Spleen (tissue), 11 donors: ENCODE measurements at regions not wholly inside any gene's neighbourhood (a gene's known extent, or its start where the extent isn't known, plus 50 kb on each side); places are given as distances from the start of the nearest gene placed in this dataset.
A peak's percentile ranks its signal among the peaks of the same experiment; 100 is the strongest.

Experiments
- DNase-seq: peaks from one replicate; pipeline ENCODE4 v3.0.0-alpha.2; 2020
- H3K27ac ChIP-seq, 8 donors: fragments of 200-600 bp; sonication (generic) in 7 of 8; 1 replicate in 4 of 8; 2 replicates in 4 of 8; pipeline versions ENCODE4 v1.5.0 to v1.8.0; 2016 to 2021; ENCODE audit warnings: inconsistent platforms in 4 of 8, mild to moderate bottlenecking in 4 of 8, moderate library complexity in 1 of 8
- H3K27me3 ChIP-seq, 7 donors: fragments of 200-600 bp; sonication (generic) in 6 of 7; replicated peaks in 1 of 7; 1 replicate in 4 of 7; 2 replicates in 3 of 7; pipeline versions ENCODE4 v1.5.0 to v1.8.0; 2016 to 2021; ENCODE audit warnings: inconsistent platforms in 3 of 7, mild to moderate bottlenecking in 1 of 7
- H3K36me3 ChIP-seq, 6 donors: fragments of 200-600 bp; sonication (generic) in 5 of 6; 1 replicate in 4 of 6; 2 replicates in 2 of 6; pipeline versions ENCODE4 v1.5.0 to v1.8.0; 2016 to 2021; ENCODE audit warnings: inconsistent platforms in 2 of 6
- H3K4me1 ChIP-seq, 6 donors: fragments of 200-600 bp; sonication (generic) in 5 of 6; 1 replicate in 3 of 6; 2 replicates in 3 of 6; pipeline versions ENCODE4 v1.5.0 to v1.8.0; 2016 to 2021; ENCODE audit warnings: inconsistent platforms in 3 of 6
- H3K4me3 ChIP-seq, 8 donors: fragments of 200-600 bp; sonication (generic) in 7 of 8; 1 replicate in 4 of 8; 2 replicates in 4 of 8; pipeline versions ENCODE4 v1.5.0 to v1.8.0; 2016 to 2021; ENCODE audit warnings: inconsistent platforms in 4 of 8, mild to moderate bottlenecking in 4 of 8, moderate library complexity in 2 of 8
- H3K9me3 ChIP-seq, 8 donors: fragments of 200-600 bp; sonication (generic) in 7 of 8; 1 replicate in 4 of 8; 2 replicates in 4 of 8; pipeline versions ENCODE4 v1.5.0 to v1.8.0; 2016 to 2021; ENCODE audit warnings: inconsistent platforms in 4 of 8
- POLR2A ChIP-seq, 3 donors: fragments of 450-650 bp; IDR thresholded peaks; one replicate each; pipeline ENCODE4 v1.5.1; 2017; ENCODE audit warnings: antibody characterized with exemption in 3 of 3, mild to moderate bottlenecking in 1 of 3
- POLR2AphosphoS5 ChIP-seq, 3 donors: sonication (generic); formaldehyde crosslinking; IDR thresholded peaks; one replicate each; pipeline ENCODE4 v1.5.1; 2017; ENCODE audit warnings: antibody characterized with exemption in 3 of 3
- WGBS, 5 donors: extraction: QIAGEN DNeasy Blood & Tissue Kit in 3 of 5; methylation state at CpG; one replicate each; pipeline versions ENCODE4 v1.1.5 to v1.1.7; 2013 to 2018; 5-methylcytosine and 5-hydroxymethylcytosine counted together
- intact Hi-C: fragments of 100-400 bp; cut with DNase I; formaldehyde crosslinking; loops from one replicate; pipeline ENCODE4 v1.15.0; 2023; ENCODE audit warnings: low total_unique reads
- TF ChIP-seq, protein P1 (sequence below), 11 experiments: fragments of 200-600 bp in 7 of 11; fragments of 450-650 bp in 4 of 11; sonication (generic) in 4 of 11; IDR thresholded peaks in 8 of 11; conservative IDR thresholded peaks in 3 of 11; 1 replicate in 7 of 11; 2 replicates in 4 of 11; pipeline versions ENCODE4 v1.4.0 to v1.8.0; 2016 to 2021; ENCODE audit warnings: antibody characterized with exemption in 11 of 11, inconsistent platforms in 4 of 11, mild to moderate bottlenecking in 1 of 11
- donor health status: healthy with polysubstance abuse.
- donor health status: DM: no; HTN: no; CAD: no; lungs with moderate emphysema.
- donor health status: DM: no; HTN: no; CAD: no.
- donor health status: Bipolar disorder and iron deficiency.
- donor health status: healthy.
- donor health status: DM: no; HTN: no; CAD: no.
- donor health status: DM: yes; HTN: yes; CAD: no.

DNA sequence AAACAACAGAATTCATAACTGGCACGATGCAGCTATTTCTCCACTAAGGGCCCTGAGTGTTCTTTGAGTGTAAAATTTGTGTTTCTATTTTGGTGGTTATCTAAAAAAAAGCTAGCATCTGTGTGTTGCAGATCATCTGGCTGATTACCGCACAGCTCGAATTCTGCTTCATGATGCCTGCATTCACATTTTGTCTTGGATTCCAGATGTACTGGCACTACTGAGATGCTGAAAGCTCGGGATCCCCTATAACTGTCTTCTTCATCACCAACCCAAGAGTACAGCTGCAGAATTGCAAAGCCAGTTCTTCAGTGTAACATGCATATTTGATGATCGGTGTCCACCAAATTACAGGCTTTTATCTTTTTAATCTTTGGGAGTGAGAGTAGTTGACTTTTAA is 51.6 kb upstream of the ZNF532 start:
- H3K4me3 ChIP-seq, result no peak overlapping the region
- H3K9me3 ChIP-seq, result peaks cover 0 to 5% (median 0%) of the 10 kb centered on the region in 8 donors
- H3K4me1 ChIP-seq, result no peaks in the 10 kb centered on the region
- no peak for DNase-seq
- WGBS, 5 donors, result 80 to 89% (median 84%) methylated on average over 5 of the region's 5 CpGs
- no peaks in the 10 kb centered on the region for H3K36me3 ChIP-seq
- H3K27ac ChIP-seq, result no peak overlapping the region
- TF ChIP-seq, protein P1, sequence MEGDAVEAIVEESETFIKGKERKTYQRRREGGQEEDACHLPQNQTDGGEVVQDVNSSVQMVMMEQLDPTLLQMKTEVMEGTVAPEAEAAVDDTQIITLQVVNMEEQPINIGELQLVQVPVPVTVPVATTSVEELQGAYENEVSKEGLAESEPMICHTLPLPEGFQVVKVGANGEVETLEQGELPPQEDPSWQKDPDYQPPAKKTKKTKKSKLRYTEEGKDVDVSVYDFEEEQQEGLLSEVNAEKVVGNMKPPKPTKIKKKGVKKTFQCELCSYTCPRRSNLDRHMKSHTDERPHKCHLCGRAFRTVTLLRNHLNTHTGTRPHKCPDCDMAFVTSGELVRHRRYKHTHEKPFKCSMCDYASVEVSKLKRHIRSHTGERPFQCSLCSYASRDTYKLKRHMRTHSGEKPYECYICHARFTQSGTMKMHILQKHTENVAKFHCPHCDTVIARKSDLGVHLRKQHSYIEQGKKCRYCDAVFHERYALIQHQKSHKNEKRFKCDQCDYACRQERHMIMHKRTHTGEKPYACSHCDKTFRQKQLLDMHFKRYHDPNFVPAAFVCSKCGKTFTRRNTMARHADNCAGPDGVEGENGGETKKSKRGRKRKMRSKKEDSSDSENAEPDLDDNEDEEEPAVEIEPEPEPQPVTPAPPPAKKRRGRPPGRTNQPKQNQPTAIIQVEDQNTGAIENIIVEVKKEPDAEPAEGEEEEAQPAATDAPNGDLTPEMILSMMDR (IDR thresholded peaks at IDR 0.05 in 8 of 11, conservative IDR thresholded peaks at IDR 0.05 in 3 of 11), result no peak
- TF ChIP-seq POLR2AphosphoS5 (IDR thresholded peaks at IDR 0.05), result no peak
- TF ChIP-seq POLR2A (IDR thresholded peaks at IDR 0.05), result no peak
- intact Hi-C loops, result no loop called here
- peaks cover 0 to 9% (median 0%) of the 10 kb centered on the region in 7 donors for H3K27me3 ChIP-seq

DNA sequence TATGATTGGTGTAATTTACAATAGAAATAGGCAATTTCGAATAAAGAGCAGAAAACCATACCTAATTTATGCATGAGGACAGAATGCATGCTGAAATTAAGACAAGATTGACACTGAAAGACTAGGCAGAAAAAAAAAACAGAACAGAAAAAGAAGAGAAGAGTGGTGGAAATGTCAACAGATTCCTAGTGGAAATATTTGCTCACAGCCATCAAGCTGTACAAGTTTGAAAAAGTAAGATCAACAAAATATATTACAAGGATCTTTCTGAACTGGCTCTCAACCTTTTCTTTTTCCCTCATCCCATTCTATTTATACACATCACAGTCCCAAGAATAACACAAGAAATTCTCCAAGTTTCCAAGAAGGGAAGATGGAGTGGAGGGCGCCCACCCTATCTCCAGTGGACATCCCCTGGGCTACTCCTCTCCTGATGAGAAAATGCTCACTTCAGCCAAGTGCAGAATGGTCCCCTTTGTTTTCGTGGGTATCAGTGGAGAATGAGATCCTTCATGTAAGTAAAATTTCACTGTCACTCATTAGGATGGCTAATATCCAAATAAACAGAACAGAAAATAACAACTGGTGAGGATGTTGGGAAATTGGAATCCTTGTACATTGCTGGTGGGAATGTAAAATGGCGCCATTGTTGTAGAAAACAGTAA is 51.0 kb upstream of the ZNF532 start:
- intact Hi-C loops, result no loop called here
- H3K27me3 ChIP-seq, result peaks cover 0 to 13% (median 0%) of the 10 kb centered on the region in 7 donors
- H3K9me3 ChIP-seq, result peaks cover 0 to 5% (median 0%) of the 10 kb centered on the region in 8 donors
- TF ChIP-seq POLR2A (IDR thresholded peaks at IDR 0.05) (no peak), POLR2AphosphoS5 (IDR thresholded peaks at IDR 0.05) (no peak)
- TF ChIP-seq, protein P1 (IDR thresholded peaks at IDR 0.05 in 8 of 11, conservative IDR thresholded peaks at IDR 0.05 in 3 of 11), result no peak
- no peaks in the 10 kb centered on the region for H3K4me1 ChIP-seq
- peak overlapping the region in 2 of 8 donors; percentile 19 to 37 for H3K27ac ChIP-seq
- 76 to 87% (median 79%) methylated on average over 4 of the region's 4 CpGs for WGBS, 5 donors
- no peak for DNase-seq
- H3K4me3 ChIP-seq, result no peak overlapping the region
- no peaks in the 10 kb centered on the region for H3K36me3 ChIP-seq

DNA sequence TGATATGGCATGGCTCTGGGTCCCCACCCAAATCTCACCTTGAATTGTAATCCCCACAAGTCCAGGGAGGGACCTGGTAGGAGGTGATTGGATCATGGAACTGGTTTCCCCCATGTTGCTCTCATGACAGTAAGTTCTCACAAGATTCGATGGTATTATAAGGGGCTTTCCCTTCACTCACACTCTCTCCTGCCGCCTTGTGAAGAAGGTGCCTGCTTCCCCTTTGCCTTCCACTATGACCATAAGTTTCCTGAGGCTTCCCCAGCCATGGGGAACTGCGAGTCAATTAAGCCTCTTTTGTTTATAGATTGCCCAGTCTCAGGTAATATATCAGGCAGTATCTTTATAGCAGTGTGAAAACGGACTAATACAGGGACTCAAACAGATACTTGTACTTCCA is 50.4 kb upstream of the ZNF532 start:
- no peak overlapping the region for H3K4me3 ChIP-seq
- peaks cover 0 to 5% (median 0%) of the 10 kb centered on the region in 8 donors for H3K9me3 ChIP-seq
- TF ChIP-seq, protein P1 (IDR thresholded peaks at IDR 0.05 in 8 of 11, conservative IDR thresholded peaks at IDR 0.05 in 3 of 11), result no peak
- TF ChIP-seq POLR2A (IDR thresholded peaks at IDR 0.05), result no peak
- no peak for TF ChIP-seq POLR2AphosphoS5 (IDR thresholded peaks at IDR 0.05)
- peaks cover 0 to 2% (median 0%) of the 10 kb centered on the region in 6 donors for H3K4me1 ChIP-seq
- intact Hi-C loops, result no loop called here
- H3K27me3 ChIP-seq, result peaks cover 0 to 13% (median 0%) of the 10 kb centered on the region in 7 donors
- no peak for DNase-seq
- 58 to 75% (median 70%) methylated on average over 4 of the region's 4 CpGs for WGBS, 5 donors
- H3K27ac ChIP-seq, result peak overlapping the region in 2 of 8 donors; percentile 19 to 37
- H3K36me3 ChIP-seq, result no peaks in the 10 kb centered on the region
